ENCODE measurements at regions not wholly inside any gene's neighbourhood (a gene's known extent, or its start where the extent isn't known, plus 50 kb on each side); places are given as distances from the start of the nearest gene placed in this dataset.

DNA sequence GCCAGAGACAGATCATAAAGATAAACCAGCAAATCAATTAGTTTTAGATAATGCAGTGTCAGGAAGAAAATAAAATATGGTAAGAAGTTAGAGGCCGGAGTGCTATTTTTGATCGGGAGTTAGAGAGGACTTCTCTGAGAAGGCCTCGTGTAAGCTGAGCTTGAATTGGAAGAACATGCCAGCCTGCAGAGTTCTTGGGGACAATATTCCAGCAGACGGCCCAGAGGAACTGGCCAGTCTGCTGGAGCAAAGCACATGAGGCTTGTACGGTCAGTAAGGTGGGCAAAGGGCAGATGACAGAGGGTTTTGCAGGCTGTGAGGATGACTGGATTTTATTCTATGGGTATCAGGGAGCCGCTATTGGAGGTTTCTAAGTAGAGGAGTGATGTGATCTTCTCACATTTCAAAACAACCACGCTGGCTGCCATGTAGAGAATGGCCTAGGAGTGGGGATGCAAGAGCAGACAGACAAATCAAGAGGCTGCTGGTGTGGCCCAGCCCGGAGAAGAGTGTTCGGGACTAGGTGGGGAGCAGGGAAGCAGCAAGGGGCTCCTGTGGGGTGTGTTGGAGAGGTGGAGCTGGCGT, 84.0 kb downstream of the HES1 start:
- no peak for DNase-seq

DNA sequence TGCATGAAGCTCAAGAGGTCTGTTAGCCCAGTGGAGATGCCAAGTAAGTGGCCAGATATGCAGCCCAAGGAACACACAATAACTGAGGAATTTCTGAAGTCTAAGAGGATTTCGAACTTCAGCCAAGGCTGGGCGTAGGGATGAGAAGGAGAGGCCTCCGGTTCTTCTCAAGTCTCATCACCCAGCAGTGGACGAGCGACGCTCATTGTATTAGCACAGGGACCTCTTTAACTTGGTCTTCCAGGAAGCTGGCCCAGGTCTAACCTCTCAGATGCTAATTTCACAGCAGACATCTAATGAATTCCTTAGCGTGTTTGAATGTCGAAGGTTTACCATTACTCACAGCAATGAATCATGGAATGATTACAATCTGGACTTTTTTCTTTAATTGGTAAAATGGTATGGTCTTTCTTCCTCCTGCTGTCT, 85.0 kb downstream of the HES1 start:
- DNase-seq, result no peak

DNA sequence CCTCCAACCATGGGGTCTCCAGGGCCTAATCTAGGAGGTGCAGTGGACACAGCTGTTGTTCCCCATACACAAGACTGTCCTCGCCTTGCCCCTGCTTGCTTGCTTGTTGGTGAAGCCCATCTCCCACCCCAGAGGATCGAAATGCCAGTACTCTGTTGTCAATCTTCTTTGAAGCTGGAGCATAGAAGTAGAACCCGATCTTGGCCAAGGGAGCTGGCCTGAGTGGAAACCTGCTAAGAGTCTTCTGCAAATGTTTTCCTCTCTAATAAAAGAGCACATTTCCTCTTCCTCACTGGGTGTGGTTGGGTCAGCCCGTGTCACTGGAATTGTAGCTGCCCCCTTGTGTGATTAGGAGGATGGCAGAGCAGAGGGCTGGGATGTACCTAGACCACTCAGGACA, 85.4 kb downstream of the HES1 start:
- DNase-seq, result no peak

DNA sequence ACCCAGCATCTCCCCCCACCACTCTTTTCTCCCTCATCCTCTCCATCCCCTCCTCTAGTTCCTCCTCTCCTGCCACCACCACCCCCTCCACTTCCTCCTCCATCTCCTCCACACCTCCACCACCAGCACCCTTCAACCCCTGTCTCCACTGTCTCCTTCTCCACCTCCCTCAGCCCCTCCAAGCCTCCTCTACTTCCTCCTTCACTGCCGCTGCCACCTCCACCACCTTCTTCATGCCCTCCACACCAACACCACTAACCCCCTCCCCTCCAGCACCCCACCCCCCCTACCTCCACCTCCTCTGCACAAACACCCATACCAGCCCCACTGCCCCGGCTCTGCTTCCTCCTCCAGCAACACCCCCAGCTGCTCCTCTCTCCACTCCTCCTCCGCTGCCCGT, 88.0 kb downstream of the HES1 start:
- no peak for DNase-seq

DNA sequence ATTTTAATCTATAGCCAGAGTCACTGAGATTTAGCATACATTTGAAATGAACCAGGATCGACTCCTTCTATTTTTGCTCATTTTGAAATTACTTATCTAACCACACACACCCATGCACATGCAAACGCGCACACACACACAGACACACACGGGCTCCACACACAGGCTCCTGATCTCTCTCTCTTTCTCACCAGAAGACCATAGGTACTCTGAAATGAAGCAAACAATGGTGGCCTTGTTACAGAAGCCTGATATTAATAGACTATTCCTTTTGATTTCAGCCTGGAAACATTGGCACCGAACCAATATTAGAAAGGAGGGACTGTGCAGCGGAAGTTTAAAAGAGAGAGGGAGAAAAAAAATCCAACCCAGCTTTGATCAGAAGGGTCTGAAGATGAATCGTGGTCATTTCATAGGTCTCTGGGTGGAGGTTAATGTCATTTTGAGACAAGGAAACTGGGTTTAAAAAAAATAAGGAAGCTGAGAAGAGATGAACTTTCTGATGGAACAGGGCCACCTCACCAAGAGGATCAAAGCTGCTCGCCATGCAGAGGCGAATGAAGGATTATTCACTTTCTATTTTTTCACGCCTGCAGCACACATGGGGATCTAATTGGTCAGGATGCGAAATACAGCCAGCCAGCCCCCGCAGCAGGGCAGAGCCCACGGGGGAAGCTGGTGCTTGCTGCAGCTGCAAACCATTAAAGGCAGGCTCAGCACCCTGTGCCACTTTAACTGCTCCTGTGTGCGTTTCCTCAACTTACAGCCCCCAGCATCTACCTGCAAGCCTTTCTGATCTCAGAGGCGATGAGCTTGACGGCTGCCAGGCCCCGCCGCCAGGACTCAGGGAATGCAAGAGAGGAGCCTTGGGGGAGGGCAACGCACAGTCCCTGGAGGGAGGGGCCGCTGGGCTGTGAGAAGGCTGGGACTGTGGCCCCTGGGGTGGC, 88.8 kb downstream of the HES1 start:
- DNase-seq, result no peak

DNA sequence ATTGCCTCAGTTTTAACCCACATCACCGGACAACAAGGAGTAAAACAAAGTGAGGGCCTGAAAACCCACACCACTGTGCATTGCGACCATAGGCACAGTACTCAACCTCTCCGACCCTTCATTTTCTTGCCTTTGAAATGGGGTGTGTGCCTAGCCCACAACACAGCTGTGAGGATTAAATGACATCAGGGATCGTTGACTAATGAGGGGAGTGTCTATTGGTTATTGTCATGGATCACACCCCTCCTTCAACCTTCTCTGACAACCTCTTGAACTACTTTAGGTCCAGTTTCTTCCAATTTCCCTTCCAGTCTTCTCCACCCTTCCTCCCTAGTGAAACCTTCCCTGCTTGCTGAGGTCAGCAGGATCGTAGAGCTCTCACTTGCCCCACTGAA, 89.5 kb downstream of the HES1 start:
- DNase-seq, result no peak

DNA sequence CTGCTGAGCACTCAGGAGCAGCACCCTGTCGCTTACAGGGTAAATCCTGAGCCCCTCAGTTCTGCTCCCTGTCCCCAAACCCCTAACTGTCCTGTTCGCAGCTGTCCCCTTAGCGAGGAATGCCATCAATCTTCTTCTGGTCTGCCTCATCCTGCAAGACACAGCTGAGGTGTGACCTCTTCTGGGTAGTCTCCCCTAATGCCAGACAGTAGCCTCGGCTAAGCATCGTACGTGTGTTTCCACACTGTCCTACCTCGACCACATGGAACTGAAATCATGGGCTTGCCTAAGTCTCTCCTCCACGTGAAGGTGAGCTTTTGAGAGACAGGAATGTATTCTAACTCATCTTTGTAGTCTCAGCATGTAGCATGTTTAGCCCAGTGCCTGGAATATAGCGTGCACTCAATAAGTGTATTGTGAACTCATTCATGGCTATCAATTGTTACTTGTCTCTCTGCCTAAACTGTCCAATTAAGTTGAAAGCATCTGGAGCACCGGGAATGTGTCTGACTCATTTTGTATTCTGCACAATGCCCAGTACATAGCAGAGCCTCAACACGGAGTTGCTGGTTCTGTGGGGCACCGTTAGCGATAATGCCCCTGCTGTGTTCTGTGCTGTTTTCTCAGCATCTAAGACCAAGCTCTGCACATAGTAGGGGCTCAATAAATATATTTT, 90.2 kb downstream of the HES1 start:
- DNase-seq, result no peak

DNA sequence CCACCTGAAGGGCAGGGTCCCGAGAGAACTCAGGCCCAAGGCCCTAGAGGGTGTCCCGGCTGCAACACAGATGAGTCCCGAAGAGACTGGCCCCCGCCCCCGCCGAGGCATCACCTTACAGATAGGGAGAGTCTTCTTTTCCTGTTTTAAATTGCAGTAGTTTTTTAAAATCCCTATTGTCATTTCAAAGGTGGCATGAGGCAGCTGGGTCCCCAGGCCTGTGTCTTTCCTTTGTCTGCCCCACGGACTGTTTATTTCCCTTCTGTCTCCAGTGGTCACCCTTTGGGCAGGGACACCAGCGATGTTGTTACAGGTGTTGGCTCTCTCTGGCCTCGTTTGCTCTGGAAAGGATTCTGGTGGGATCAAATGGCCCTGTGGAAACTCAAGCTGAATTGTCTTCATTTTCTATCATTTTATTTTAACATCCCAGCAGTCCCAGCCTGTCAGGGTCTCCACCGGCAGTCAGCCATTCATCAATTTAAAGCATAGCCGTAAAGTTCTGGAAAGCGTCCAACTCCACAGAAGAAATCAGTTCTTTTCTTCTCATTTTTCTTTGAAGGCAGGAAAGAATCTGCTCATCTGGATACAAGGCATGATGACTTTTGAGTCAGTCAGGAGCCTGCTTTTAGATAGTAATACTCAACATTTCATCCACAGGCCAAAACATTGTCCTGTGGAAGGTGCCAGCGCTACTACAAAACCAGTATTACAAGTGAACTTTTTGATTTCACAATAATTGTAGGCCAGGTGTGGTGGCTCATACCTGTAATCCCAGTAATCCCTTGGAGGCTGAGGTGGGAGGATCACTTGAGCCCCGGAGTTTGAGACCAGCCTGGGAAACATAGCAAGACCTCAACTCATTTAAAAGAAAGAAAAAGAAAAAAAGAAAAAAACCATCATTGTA, 96.2 kb downstream of the HES1 start:
- no peak for DNase-seq

DNA sequence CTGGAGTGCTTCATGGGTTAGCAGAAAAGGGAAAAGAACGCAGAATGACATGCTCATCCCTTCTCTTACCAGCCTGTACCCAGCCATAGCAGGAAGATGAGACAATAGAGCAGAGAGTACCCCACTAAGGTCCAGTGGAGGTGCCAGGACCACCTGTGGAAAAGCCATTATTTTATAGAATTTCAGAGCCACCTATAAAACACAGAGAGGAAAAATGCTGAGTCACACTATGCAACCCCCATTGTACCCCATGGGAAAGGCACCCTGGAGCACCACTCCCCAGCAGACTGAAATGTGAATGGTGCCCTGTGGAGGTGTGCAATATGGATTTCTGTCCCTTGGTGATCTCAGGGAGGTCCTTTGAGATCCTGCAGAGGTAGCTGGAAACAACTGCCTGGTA, 97.2 kb downstream of the HES1 start:
- no peak for DNase-seq

DNA sequence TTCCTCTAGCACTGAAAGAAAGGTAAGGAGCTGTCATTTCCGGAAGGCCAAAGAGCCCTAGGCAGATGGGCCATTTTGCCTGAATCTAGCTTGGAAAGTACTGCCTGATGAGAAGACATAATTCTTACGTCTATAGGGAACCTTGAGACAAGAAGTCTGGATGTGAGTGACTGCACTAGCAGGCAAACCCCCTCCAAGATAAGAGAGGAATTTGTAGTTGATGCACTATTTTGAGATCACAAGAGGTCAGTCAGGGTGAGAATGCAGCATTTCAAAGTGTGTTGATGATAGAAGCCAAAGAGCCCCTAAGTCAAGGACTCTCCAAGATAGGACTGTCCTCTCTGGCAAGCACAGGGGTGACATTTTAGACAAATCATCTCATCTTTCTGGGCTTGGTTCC, 99.2 kb downstream of the HES1 start:
- no peak for DNase-seq

DNA sequence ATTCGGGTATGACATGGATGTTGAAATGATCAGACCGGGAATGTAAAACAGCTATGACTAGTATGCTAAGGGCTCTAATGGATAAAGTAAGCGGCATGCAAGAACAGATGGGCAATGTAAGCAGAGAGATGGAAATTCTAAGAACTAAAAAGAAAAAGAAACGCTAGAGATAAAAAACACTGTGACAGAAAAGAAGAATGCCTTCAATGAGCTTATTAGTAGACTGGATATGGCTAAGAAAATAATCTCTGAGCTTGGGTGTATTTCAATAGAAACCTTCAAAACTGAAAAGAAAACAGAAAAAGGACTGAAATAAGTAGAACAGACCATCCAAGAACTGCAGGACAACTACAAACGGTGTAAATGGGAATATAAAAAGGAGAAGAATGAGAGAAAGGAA, 101.2 kb downstream of the HES1 start:
- DNase-seq, result no peak

DNA sequence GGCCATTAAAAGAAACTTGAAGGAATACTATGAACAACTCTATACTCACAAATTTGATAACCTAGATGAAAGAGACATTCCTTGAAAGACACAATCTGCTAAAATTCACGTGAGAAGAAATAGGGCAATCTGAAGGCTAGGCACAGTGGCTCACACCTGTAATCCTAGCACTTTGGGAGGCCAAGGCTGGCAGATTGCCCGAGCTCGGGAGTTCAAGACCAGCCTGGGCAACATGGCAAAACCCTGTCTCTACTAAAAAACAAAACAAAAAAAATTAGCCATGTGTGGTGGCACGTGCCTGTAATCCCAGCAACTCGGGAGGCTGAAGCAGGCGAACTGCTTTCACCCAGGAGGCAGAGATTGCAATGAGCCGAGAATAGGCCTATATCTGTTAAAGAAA, 104.8 kb downstream of the HES1 start:
- no peak for DNase-seq

DNA sequence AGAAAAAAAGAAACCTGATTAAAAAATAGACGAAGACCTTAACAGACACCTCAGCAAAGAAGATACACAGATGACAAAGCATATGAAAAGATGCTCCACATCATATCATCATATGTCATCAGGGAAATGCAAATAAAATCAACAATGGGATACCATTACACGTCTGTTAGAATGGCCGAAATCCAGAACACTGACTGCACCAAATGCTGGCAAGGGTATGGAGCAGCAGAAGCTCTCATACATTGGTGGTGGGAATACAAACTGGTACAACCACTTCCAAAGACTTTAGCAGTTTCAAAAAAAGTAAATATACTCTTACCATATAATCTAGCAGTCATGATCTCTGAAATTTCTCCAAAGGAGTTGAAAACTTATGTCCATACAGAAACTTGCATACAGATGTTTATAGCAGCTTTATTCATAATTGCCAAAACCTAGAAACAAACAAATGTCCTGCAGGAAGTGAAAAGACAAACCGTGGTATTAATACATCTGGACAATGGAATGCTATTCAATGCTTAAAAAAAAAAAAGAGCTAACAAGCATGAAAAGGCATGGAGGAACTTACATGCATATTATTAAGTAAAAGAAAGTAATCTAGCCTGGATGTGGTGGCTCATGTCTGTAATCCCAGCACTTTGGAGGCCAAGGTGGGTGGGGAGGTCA, 107.4 kb downstream of the HES1 start:
- no peak for DNase-seq

DNA sequence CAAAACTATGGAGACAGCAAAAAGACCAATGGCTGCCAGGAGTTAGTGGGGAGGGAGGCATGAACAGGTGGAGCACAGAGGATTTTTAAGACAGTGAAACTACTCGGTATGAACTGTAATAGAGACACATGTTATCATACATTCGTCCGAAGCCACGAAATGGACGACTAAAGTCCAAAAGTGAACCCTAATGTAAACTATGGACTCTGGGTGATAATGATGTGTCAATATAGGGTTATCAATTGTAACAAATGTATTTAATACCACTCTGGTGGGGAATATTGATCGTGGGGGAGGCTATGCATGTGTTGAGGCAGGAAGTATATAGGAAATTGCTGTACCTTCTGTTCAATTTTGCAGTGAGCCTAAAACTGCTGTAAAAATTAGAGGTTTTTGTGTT, 107.0 kb downstream of the CPN2 start:
- DNase-seq, result no peak

DNA sequence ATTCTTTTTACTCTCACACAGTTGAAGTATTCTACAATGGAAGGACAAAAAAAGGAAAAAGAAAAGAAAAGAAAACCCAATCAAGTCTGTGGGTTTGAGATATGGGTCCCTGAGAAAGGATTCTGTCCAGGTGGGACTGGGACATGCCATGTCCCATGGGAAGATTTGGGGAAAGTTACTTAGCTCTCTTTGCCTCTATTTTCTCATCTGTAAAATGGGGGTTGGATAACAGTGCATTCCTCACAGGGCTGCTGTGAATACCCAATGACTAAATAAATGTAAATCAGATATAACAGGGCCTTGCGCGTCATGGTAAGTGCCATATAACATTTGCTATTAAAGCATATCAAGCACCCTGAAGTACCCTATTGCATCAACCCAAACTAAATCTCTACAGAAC, 105.7 kb downstream of the CPN2 start:
- no peak for DNase-seq

DNA sequence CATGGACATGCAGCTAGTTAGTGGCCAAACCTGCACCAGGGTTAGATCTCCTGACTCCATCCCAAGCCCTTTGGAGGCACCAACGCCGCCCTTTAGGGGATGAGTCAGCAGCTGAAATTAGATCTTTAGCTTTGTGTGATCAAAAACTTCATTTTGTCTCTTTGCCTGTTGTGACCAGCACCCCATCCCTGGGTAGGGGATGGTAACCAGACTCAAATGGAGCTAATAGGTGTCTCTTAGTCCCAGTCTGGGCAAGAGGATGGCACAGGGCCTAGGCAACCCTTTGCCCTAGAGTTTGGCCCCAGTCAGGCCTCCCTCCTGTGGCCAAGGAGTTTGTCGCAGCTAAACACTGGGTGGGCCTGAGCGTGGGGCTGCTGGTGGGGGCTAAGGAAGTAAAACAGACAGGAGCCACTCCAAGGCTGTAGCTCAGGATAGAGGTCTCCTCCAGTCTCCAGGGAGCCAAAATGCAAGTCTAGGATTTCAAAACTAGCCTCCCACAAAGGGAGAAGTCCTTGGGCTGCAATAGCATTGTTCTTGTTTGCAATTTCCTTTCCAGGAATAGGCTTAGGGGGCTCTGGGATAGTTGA, 105.1 kb downstream of the CPN2 start:
- no peak for DNase-seq

DNA sequence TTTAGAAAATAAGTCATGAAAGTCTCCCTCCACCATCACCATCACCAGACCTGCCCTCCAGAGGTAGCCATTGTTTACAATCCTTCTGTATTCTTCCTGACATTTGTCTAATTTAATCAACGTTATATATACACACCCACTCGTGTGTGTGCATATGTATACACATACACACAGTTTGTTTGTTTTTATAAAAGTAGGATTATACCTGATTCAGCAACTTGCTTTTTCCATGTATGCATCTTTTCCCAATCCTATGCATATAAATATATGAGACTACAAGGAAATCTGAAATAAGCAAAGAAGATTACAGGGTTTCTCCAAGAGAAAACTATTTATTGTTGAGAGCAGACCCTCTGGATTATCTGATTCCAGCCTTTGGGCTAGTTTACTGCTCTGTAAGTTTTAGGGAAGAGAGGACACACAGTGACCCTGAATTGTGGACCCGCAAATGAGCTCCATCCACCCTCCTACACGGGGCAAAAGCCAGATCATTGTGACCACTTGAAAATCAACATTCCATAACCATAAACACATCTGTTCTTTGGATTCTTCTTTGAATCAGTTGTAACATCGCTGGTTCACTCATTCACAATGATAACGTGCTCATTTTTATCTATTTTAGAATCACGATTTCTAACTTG, 104.3 kb downstream of the CPN2 start:
- DNase-seq, result no peak

DNA sequence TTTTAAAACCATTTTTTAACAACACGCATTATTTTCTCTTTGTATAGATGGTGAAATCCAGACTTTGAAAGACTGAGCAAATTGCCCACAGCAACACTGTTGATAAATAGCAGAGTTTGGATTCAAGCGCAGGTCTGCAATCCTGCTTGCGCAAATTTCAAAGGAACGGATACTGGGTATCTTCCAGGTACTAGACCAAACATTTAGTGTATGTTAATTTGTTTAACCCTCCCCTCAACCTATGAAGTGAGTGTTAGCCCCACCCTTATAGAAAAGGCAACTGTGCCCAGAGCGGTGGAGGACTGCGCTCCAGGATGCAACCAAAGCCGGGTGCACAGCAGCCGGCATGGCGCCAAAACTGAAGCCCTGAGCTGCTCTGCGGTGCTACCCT, 103.8 kb downstream of the CPN2 start:
- no peak for DNase-seq

DNA sequence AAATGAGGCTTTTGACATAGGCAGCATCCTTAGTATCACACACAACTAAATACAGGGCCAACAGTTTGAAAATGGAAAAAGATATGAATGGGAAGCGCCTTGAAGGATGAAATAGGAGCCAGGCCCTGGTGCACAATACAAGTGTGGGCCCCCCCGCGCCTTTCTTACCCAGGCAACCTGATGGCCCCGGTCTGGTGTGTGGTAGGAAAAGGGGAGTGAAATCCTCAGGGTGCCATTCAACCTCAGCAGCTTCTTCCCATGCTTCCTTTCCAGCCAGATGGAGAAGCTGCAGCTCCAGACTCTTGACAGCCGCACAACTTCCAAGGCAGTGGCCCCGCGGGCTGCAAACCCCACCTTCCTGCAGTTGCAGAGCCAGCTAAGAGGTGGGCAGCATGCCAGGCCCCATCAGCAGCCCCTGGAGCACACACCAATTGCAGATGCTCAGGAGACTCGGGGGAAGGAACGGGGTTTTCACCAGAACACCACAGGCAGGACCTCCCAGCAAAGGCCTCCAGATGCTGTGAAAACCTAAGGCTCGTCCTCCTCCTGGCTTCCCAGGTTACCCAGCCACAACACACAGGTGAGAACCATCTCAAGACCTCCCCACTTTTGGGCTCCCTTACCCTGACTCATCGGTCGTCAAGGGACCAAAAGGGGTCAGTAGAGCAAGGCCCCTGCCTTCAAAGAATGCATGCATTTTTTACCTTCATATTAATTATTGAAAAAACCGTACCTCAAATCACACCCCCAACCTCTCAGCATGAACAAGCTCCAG, 101.6 kb downstream of the CPN2 start:
- DNase-seq, result peak; percentile 94

DNA sequence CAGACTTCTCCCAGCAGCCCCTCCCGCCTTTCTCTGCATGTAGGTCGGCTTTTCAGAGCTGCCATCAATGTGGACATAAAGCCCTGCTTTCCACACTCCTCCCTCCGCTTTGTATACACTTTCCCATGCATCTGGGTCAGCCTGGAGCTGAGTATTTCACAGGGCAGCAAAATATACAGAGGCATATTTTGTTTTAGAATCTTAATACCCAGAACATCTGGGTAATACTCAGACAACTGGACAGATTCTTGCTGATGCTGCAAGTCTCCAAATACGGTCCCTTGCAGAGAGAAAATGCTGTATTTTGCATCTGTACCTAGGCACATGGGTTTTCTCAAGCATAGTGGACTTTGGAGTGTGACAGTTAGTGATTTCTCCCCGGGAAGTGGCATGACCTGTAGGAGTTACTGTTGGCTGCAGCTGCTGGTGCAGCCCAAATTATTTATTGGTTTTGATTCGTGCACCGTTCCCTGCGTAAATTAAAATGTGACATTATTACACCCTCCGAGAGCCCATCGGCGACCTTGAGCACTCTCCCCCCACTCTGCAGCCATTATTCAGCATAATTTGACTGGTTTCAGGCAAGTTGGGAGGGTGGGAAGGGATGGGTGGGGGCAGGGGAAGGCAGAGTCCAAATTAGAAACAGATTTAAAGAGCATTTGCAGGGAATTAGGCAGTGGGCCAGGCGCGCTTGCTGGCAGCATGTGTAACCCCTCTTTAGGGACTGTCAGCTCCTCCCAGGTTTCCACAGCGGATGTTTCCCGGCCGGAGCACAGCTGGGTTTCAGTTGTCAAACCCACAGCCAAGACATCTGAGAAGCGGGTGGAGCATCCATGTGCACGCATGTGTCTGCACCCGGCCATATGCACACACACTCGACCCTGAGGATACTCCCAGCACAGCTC, 100.8 kb downstream of the CPN2 start:
- peak; percentile 87 for DNase-seq
